Activated CD8-positive, alpha-beta memory T cell treated with anti-CD3 and anti-CD28 coated beads for 36 hours (primary cell): ENCODE measurements at regions not wholly inside any gene's neighbourhood (a gene's known extent, or its start where the extent isn't known, plus 50 kb on each side); places are given as distances from the start of the nearest gene placed in this dataset.
"Not testable (repeated sequence)": the region's sequence is repeated elsewhere in the genome, so short reads cannot be mapped to it uniquely, and the experiment has no call there.

ENCODE experiments used
- CTCF ChIA-PET: fragments of 350-600 bp; sonication (Branson Sonifier 250); formaldehyde crosslinking; loops from one replicate; lab custom pipeline; 2021; ENCODE audit warnings: antibody characterized with exemption; lab: Charles Lee
- POLR2A ChIA-PET: fragments of 350-600 bp; sonication (Branson Sonifier 250); formaldehyde crosslinking; loops from one replicate; lab custom pipeline; 2021; ENCODE audit warnings: antibody characterized with exemption; lab: Charles Lee

DNA sequence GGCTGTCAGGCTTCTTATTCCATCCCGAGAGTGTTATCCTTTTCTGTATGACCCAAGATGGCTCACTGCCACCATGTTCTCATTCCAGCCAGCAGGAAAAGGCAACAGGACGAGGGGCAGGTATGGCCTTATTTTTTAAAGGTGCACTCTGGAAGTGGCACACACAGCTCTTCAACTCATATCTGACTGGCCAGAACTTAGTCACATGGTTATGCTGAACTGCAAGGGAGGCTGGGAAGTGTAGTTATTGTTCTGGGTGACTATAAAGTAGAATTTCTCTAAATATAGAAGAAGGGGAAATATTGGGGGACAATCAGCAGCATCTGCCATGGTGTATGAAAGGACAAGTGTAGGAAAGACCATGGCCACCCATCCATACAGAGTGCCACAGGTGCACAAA lies 107.6 kb downstream of the SRGAP2 start:
- CTCF ChIA-PET, POLR2A ChIA-PET: not testable (repeated sequence)

- POLR2A ChIA-PET, CTCF ChIA-PET: not testable (repeated sequence)
Observed at GRCh38 chr1:206311611-206312273, 108.4 kb downstream of the SRGAP2 start.

DNA sequence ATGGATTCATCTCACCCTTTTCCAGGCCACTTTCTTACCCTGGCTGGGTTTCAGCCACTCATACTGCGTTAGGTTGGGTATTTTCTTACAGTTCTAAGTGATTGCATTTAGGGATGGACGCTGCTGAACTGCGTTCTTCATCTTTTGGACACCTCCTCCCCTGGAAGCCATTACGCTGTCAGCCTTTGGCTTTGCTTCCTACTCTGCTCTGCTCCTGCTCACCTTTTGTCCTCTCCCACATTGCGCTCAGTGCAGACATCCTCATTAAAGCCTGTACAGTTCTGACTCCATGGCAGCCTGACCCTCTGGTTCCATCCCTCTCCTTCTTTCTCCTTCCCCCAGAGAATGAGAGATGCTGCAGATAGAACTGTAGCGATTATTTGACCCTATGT lies 108.9 kb downstream of the SRGAP2 start:
- CTCF ChIA-PET, POLR2A ChIA-PET: not testable (repeated sequence)

- CTCF ChIA-PET, POLR2A ChIA-PET: not testable (repeated sequence)
Observed at GRCh38 chr1:206314951-206315636, 111.8 kb downstream of the SRGAP2 start.

GRCh38 chr1:206316901-206317300 lies 113.6 kb downstream of the SRGAP2 start:
- CTCF ChIA-PET, POLR2A ChIA-PET: not testable (repeated sequence)

GRCh38 chr1:206317878-206318514 lies 114.7 kb downstream of the SRGAP2 start:
- POLR2A ChIA-PET, CTCF ChIA-PET: not testable (repeated sequence)

DNA sequence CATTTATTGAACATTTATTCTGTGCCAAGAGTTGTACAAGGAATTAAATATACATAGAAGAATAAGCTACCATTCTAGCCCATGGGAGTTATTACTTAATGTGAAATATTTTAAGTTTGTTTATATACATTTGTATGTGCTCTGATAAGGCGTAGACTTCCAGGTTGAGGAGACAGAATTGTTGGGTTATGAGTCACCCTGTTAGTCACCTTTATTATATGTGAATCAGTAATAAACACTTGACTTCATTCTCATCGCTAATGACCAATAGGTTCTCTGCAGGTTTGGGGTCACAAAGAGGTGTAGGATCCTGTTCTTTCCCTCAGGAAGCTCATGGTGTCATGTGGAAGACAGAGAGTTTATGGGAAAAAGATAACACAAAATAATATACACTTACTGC lies 116.9 kb downstream of the SRGAP2 start:
- CTCF ChIA-PET, POLR2A ChIA-PET: not testable (repeated sequence)

- CTCF ChIA-PET, POLR2A ChIA-PET: not testable (repeated sequence)
Observed at GRCh38 chr1:206326159-206326939, 123.0 kb downstream of the SRGAP2 start.

DNA sequence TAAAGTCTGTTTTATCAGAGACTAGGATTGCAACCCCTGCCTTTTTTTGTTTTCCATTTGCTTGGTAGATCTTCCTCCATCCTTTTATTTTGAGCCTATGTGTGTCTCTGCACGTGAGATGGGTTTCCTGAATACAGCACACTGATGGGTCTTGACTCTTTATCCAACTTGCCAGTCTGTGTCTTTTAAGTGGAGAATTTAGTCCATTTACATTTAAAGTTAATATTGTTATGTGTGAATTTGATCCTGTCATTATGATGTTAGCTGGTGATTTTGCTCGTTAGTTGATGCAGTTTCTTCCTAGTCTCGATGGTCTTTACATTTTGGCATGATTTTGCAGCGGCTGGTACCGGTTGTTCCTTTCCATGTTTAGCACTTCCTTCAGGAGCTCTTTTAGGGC lies 128.3 kb downstream of the SRGAP2 start:
- CTCF ChIA-PET, POLR2A ChIA-PET: not testable (repeated sequence)

DNA sequence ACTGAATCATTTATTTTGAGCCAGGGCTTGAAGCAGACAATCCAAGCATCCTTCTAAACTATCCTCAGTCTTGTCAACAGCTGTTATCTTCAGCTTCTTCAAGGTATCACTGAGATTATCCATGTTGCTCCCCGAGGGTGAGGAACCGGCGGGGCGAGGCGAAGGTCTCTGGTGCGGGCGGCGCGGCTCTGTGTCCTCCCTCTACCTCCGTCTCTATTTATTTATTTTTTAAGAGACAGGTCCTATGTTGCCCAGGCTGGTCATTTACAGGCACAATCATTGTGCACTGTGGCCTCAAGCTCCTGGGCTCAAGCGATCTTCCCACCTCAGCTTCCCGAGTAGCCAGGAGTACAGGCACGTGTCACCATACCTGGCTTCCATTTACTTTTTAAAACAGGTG lies 130.0 kb downstream of the SRGAP2 start:
- POLR2A ChIA-PET, CTCF ChIA-PET: not testable (repeated sequence)

- CTCF ChIA-PET, POLR2A ChIA-PET: not testable (repeated sequence)
Observed at GRCh38 chr1:206333897-206334296, 130.6 kb downstream of the SRGAP2 start.

GRCh38 chr1:206334481-206334880 lies 131.1 kb downstream of the SRGAP2 start:
- CTCF ChIA-PET, POLR2A ChIA-PET: not testable (repeated sequence)

- CTCF ChIA-PET, result not testable (repeated sequence)
Observed at GRCh38 chr1:206335162-206335561, 131.8 kb downstream of the SRGAP2 start.

GRCh38 chr1:206335875-206336846 lies 132.8 kb downstream of the SRGAP2 start:
- POLR2A ChIA-PET, CTCF ChIA-PET: not testable (repeated sequence)

More at GRCh38 chr1:206335162-206335561, 131.8 kb downstream of the SRGAP2 start:
- POLR2A ChIA-PET, result not testable (repeated sequence)

DNA sequence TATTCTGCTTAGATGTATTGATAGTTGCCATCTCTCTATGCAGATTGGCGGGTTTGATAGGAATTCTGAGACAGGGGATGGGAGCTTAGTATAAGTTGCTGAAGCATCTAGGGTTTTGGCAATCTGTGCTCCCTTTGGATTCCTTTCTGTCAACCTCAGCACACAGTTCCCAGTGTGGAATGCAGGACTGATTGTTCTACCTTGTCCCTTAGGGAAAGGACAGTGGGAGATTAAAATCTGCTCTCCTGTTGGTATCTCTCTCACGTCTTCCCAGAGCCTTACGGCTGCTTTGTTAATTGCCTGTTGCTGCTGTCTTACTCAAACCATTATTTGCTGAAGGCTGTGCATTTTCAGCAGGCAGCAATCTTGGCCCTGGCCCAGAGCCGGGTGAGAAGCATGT lies 133.3 kb upstream of the IKBKE start:
- POLR2A ChIA-PET, CTCF ChIA-PET: not testable (repeated sequence)

- POLR2A ChIA-PET, CTCF ChIA-PET: not testable (repeated sequence)
Observed at GRCh38 chr1:206350493-206351275, 119.6 kb upstream of the IKBKE start.

- POLR2A ChIA-PET, CTCF ChIA-PET: not testable (repeated sequence)
Observed at GRCh38 chr1:206351276-206352052, 118.8 kb upstream of the IKBKE start.
